ENCODE measurements at regions not wholly inside any gene's neighbourhood (a gene's known extent, or its start where the extent isn't known, plus 50 kb on each side); places are given as distances from the start of the nearest gene placed in this dataset.
A peak's percentile ranks its signal among the peaks of the same experiment; 100 is the strongest.

DNA sequence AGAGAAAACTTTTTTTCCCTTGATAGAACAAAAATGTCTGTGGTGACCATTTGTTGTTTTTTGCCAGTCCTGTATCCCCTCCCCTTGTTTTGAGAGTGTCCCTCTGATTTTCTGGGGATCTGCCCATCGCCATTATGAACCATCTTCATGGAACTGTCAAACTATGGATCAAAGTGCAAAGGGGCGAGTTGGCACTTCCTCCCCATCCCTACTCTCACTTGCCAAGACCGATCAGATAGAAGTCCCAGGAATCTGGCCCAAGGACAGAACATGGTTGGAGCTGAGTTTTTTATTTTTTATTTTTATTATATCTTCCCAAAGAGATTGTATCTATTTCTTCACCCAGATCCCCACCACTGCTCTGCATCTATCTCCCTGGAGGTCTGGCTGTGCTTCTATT lies 221.4 kb downstream of the IKZF2 start:
- no peak for ATAC-seq (ENCODE audit: low read depth)
- no peak overlapping the region for H3K4me3 ChIP-seq (ENCODE audit: severe bottlenecking)

DNA sequence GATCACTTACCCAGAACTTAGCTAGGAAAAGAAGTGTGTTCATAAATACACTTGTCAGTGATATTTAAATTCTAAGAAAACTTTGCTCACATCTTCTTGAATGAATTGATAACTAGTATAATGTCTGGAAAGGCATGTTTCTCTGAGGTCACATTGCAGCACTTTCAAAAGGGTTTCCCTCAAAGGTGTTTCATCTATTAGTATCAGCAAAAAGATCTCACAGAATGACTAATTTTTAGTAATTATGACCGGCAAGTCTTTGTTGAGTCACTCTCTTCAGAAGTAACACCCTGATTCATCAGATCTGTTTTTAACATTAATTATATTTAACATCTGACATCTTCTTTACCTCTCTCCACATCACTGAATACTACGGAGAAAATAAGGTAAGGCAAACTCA lies 222.3 kb downstream of the IKZF2 start:
- peaks cover 6% of the 10 kb centered on the region for H3K9me3 ChIP-seq (ENCODE audit: severe bottlenecking)
- H3K27me3 ChIP-seq (ENCODE audit: insufficient read depth, poor library complexity, severe bottlenecking): no peaks in the 10 kb centered on the region
- no peaks in the 10 kb centered on the region for H3K36me3 ChIP-seq (ENCODE audit: low read depth)
- TF ChIP-seq, protein P1, sequence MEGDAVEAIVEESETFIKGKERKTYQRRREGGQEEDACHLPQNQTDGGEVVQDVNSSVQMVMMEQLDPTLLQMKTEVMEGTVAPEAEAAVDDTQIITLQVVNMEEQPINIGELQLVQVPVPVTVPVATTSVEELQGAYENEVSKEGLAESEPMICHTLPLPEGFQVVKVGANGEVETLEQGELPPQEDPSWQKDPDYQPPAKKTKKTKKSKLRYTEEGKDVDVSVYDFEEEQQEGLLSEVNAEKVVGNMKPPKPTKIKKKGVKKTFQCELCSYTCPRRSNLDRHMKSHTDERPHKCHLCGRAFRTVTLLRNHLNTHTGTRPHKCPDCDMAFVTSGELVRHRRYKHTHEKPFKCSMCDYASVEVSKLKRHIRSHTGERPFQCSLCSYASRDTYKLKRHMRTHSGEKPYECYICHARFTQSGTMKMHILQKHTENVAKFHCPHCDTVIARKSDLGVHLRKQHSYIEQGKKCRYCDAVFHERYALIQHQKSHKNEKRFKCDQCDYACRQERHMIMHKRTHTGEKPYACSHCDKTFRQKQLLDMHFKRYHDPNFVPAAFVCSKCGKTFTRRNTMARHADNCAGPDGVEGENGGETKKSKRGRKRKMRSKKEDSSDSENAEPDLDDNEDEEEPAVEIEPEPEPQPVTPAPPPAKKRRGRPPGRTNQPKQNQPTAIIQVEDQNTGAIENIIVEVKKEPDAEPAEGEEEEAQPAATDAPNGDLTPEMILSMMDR (IDR thresholded peaks at IDR 0.05; ENCODE audit: poor library complexity, severe bottlenecking): no peak
- no peak overlapping the region for H3K4me3 ChIP-seq (ENCODE audit: severe bottlenecking)
- DNase-seq (ENCODE audit: low spot score) (no peak), ATAC-seq (ENCODE audit: low read depth) (peak; percentile 52)
- peak overlapping the region; percentile 19 for H3K27ac ChIP-seq (ENCODE audit: poor library complexity, severe bottlenecking)
- peaks cover 14% of the 10 kb centered on the region for H3K4me1 ChIP-seq (ENCODE audit: insufficient read depth, poor library complexity, severe bottlenecking)

More for the DNA sequence above, 221.4 kb downstream of the IKZF2 start:
- Histone ChIP-seq H3K36me3 (ENCODE audit: low read depth) (no peaks in the 10 kb centered on the region), H3K4me1 (ENCODE audit: insufficient read depth, poor library complexity, severe bottlenecking) (peaks cover 14% of the 10 kb centered on the region), H3K27ac (ENCODE audit: poor library complexity, severe bottlenecking) (no peak overlapping the region), H3K9me3 (ENCODE audit: severe bottlenecking) (peaks cover 5% of the 10 kb centered on the region), H3K27me3 (ENCODE audit: insufficient read depth, poor library complexity, severe bottlenecking) (no peaks in the 10 kb centered on the region)
- TF ChIP-seq, protein P1 (IDR thresholded peaks at IDR 0.05; ENCODE audit: poor library complexity, severe bottlenecking): no peak
- no peak for DNase-seq (ENCODE audit: low spot score)

DNA sequence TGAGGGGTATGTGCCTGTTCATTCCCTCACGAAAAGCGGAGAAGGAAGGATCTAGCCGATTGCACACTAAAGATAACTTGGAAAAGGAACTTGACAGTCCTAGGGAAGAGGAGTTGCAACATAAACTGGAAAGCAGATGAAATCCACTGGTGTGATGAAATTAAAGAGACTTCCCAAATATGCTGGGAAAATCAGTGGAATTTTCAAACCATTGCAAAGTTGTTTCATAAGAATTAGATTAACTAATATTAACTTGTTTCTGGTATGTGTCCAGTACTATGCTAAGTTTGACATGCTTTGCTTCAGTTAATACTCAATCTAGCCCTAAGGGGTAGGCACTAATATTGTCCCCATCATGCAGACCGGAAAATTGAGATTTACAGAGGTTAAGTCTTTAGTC lies 222.7 kb downstream of the IKZF2 start:
- Histone ChIP-seq H3K4me3 (ENCODE audit: severe bottlenecking) (no peak overlapping the region), H3K27me3 (ENCODE audit: insufficient read depth, poor library complexity, severe bottlenecking) (no peaks in the 10 kb centered on the region), H3K36me3 (ENCODE audit: low read depth) (no peaks in the 10 kb centered on the region), H3K4me1 (ENCODE audit: insufficient read depth, poor library complexity, severe bottlenecking) (peaks cover 17% of the 10 kb centered on the region), H3K9me3 (ENCODE audit: severe bottlenecking) (peaks cover 6% of the 10 kb centered on the region), H3K27ac (ENCODE audit: poor library complexity, severe bottlenecking) (peak overlapping the region; percentile 19)
- DNase-seq (ENCODE audit: low spot score): no peak
- TF ChIP-seq, protein P1 (IDR thresholded peaks at IDR 0.05; ENCODE audit: poor library complexity, severe bottlenecking): no peak
- ATAC-seq (ENCODE audit: low read depth): 0 out of 3 replicates have a peak, but pooled peaks have one; percentile 10

DNA sequence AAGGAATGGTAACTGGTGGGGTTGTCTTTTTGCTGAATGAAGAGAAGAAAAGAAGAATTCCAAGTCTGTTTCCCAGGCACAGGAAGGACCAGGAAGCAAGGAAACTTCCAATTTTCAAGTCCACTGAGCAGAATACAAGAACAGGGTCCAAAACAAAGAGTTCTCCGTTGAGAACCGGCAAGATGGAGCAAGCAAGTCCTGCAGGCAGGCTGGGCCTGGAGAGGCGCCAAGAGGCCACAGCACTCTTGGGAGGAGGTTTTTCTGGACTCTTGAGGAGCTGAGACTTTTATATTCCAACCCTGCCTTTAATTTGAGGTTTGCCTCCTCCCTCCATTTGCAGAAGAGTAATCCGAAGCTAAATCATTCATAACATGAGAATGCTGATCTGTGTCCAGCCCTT lies 224.5 kb downstream of the IKZF2 start:
- Histone ChIP-seq H3K4me3 (ENCODE audit: severe bottlenecking) (no peak overlapping the region), H3K9me3 (ENCODE audit: severe bottlenecking) (peaks cover 6% of the 10 kb centered on the region), H3K36me3 (ENCODE audit: low read depth) (no peaks in the 10 kb centered on the region), H3K27ac (ENCODE audit: poor library complexity, severe bottlenecking) (no peak overlapping the region), H3K4me1 (ENCODE audit: insufficient read depth, poor library complexity, severe bottlenecking) (peaks cover 34% of the 10 kb centered on the region), H3K27me3 (ENCODE audit: insufficient read depth, poor library complexity, severe bottlenecking) (no peaks in the 10 kb centered on the region)
- ATAC-seq (ENCODE audit: low read depth) (no peak), DNase-seq (ENCODE audit: low spot score) (no peak)
- TF ChIP-seq, protein P1 (IDR thresholded peaks at IDR 0.05; ENCODE audit: poor library complexity, severe bottlenecking): no peak

DNA sequence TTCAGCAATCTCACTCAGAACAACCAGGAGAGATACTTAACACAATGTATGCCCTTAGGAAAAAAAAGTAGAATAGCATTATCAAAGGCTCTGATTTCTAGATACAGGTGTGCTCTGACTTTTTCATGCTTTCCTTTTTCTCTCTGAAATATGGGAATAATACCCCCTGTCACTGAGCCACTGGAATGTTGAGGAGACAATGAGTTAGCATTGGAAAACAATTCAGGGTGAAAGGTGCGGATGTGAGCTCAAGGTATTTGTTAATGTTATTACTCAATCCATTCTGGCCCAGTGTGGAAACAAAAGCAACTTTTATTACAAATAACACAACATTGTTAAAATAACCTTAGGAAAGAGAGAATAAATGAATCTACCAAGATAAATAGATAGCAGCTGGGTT lies 228.0 kb downstream of the IKZF2 start:
- no peak for DNase-seq (ENCODE audit: low spot score)
- Histone ChIP-seq H3K4me1 (ENCODE audit: insufficient read depth, poor library complexity, severe bottlenecking) (peaks cover 44% of the 10 kb centered on the region), H3K27me3 (ENCODE audit: insufficient read depth, poor library complexity, severe bottlenecking) (no peaks in the 10 kb centered on the region), H3K4me3 (ENCODE audit: severe bottlenecking) (no peak overlapping the region), H3K36me3 (ENCODE audit: low read depth) (no peaks in the 10 kb centered on the region), H3K27ac (ENCODE audit: poor library complexity, severe bottlenecking) (peak overlapping the region; percentile 91), H3K9me3 (ENCODE audit: severe bottlenecking) (peaks cover 6% of the 10 kb centered on the region)
- ATAC-seq (ENCODE audit: low read depth): peak; percentile 68
- TF ChIP-seq, protein P1 (IDR thresholded peaks at IDR 0.05; ENCODE audit: poor library complexity, severe bottlenecking): no peak
